ENCODE measurements at regions not wholly inside any gene's neighbourhood (a gene's known extent, or its start where the extent isn't known, plus 50 kb on each side); places are given as distances from the start of the nearest gene placed in this dataset.

DNA sequence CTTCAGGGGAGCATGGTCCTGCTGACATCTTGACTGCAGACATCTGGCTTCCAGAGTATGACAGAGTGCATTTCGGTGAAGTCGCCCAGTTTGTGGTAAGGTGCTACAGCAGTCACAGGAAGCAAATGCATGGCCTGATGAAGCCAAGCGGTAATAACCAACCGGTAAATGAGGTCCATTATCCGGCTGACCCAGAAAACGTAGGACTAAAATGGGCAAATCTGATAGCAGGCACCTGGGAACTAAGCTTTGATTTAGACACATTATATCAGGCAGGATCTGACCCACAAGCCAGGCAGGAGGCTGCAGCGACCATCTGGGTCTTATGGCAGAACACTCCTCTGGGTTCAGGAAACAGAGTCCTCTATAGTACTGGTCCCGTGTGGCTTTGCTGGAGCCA, 454.6 kb downstream of the GADD45G start (continued):
- TF ChIP-seq, protein P1, sequence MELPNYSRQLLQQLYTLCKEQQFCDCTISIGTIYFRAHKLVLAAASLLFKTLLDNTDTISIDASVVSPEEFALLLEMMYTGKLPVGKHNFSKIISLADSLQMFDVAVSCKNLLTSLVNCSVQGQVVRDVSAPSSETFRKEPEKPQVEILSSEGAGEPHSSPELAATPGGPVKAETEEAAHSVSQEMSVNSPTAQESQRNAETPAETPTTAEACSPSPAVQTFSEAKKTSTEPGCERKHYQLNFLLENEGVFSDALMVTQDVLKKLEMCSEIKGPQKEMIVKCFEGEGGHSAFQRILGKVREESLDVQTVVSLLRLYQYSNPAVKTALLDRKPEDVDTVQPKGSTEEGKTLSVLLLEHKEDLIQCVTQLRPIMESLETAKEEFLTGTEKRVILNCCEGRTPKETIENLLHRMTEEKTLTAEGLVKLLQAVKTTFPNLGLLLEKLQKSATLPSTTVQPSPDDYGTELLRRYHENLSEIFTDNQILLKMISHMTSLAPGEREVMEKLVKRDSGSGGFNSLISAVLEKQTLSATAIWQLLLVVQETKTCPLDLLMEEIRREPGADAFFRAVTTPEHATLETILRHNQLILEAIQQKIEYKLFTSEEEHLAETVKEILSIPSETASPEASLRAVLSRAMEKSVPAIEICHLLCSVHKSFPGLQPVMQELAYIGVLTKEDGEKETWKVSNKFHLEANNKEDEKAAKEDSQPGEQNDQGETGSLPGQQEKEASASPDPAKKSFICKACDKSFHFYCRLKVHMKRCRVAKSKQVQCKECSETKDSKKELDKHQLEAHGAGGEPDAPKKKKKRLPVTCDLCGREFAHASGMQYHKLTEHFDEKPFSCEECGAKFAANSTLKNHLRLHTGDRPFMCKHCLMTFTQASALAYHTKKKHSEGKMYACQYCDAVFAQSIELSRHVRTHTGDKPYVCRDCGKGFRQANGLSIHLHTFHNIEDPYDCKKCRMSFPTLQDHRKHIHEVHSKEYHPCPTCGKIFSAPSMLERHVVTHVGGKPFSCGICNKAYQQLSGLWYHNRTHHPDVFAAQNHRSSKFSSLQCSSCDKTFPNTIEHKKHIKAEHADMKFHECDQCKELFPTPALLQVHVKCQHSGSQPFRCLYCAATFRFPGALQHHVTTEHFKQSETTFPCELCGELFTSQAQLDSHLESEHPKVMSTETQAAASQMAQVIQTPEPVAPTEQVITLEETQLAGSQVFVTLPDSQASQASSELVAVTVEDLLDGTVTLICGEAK (IDR thresholded peaks at IDR 0.05; ENCODE audit: borderline replicate concordance) = no peak
- no peak for TF ChIP-seq CHD2 (IDR thresholded peaks at IDR 0.05; ENCODE audit: borderline replicate concordance, low read depth, low read length)
- no peak for TF ChIP-seq CBX3 (IDR thresholded peaks at IDR 0.05; ENCODE audit: borderline replicate concordance, low read depth)
- no peak for TF ChIP-seq KDM1A (IDR thresholded peaks at IDR 0.05; ENCODE audit: borderline replicate concordance)
- no peak for TF ChIP-seq ZNF207 (IDR thresholded peaks at IDR 0.05; ENCODE audit: borderline replicate concordance)

GRCh38 chr9:90060256-90060655, 455.4 kb downstream of the GADD45G start:
- no peaks in the 10 kb centered on the region for H3K9me3 ChIP-seq (replicated peaks; ENCODE audit: control insufficient read depth, insufficient read depth, low read length)
- POLR2A ChIA-PET = no interaction called here
- H3K4me2 ChIP-seq (ENCODE audit: control insufficient read depth, insufficient read depth) = no peak overlapping the region
- peaks cover 0 to 2% of the 10 kb centered on the region in 2 experiments; a peak in 1 of 4 replicates for H3K27me3 ChIP-seq (replicated peaks in 1 of 2; ENCODE audit: control insufficient read depth in 2 of 2, insufficient read depth in 2 of 2, low read length in 1 of 2)
- DNase-seq (ENCODE audit: low read depth, low spot score) (no peak), FAIRE-seq (no peak), ATAC-seq (no peak)
- no peaks in the 10 kb centered on the region for H3K36me3 ChIP-seq (ENCODE audit: control insufficient read depth in 2 of 2, insufficient read depth in 2 of 2, low read length in 1 of 2)
- SMC1A ChIA-PET (ENCODE audit: uncharacterized antibody, unreplicated experiment) = no interaction called here
- in situ Hi-C loops (cut with MboI) = no loop called here
- H3K4me3 ChIP-seq = no peak overlapping the region
- RAD21 ChIA-PET (ENCODE audit: unreplicated experiment) = interaction anchor here (0.5 kb wide), 1 partner anchor 48 kb away, joined by 3 read pairs; no protein-coding TSS in a partner anchor
- H2AFZ ChIP-seq (ENCODE audit: control insufficient read depth, low read depth, low read length) = no peak overlapping the region
- 22% methylated on average over 8 of the region's 8 CpGs for WGBS (ENCODE audit: insufficient coverage, insufficient replicate concordance, low lambda C conversion rate, missing lambda C conversion rate)
- no peak overlapping the region for H3K9ac ChIP-seq (ENCODE audit: control insufficient read depth, insufficient read depth, low read length)
- no peaks in the 10 kb centered on the region for H3K4me1 ChIP-seq (ENCODE audit: control insufficient read depth, insufficient read depth, low read length)
- no peak overlapping the region for H3K27ac ChIP-seq (ENCODE audit: control insufficient read depth, insufficient read depth)
- CTCF ChIA-PET = interaction anchor here (1.2 kb wide), 1 partner anchor 803 kb away, joined by 3 read pairs; no protein-coding TSS in a partner anchor
- intact Hi-C loops (cut with micrococcal nuclease; ENCODE audit: unreplicated experiment) = no loop called here
- H4K20me1 ChIP-seq (ENCODE audit: control insufficient read depth, insufficient read depth) = no peaks in the 10 kb centered on the region
- no TSS peak for BruUV-seq (replicated peaks)
- H3K79me2 ChIP-seq (ENCODE audit: control insufficient read depth, insufficient read depth, low read length) = no peaks in the 10 kb centered on the region
- TF ChIP-seq CEBPZ (IDR thresholded peaks at IDR 0.05; ENCODE audit: low read depth, low read length) (no peak), HDAC2 (IDR thresholded peaks at IDR 0.05) (no peak), CBX5 (IDR thresholded peaks at IDR 0.05; ENCODE audit: low read depth) (no peak), EZH2 (IDR thresholded peaks at IDR 0.05; ENCODE audit: borderline replicate concordance, control insufficient read depth, low read depth, low read length) (no peak), BMI1 (IDR thresholded peaks at IDR 0.05; ENCODE audit: borderline replicate concordance) (no peak), FOXM1 (IDR thresholded peaks at IDR 0.05; ENCODE audit: low read depth, low read length) (no peak), MXI1 (IDR thresholded peaks at IDR 0.05; ENCODE audit: low read depth, low read length) (no peak), SREBF2 (IDR thresholded peaks at IDR 0.05; ENCODE audit: low read length) (no peak)
- TF ChIP-seq, protein P2, sequence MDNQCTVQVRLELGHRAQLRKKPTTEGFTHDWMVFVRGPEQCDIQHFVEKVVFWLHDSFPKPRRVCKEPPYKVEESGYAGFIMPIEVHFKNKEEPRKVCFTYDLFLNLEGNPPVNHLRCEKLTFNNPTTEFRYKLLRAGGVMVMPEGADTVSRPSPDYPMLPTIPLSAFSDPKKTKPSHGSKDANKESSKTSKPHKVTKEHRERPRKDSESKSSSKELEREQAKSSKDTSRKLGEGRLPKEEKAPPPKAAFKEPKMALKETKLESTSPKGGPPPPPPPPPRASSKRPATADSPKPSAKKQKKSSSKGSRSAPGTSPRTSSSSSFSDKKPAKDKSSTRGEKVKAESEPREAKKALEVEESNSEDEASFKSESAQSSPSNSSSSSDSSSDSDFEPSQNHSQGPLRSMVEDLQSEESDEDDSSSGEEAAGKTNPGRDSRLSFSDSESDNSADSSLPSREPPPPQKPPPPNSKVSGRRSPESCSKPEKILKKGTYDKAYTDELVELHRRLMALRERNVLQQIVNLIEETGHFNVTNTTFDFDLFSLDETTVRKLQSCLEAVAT (IDR thresholded peaks at IDR 0.05) = no peak
